B cell (primary cell): ENCODE measurements at regions not wholly inside any gene's neighbourhood (a gene's known extent, or its start where the extent isn't known, plus 50 kb on each side); places are given as distances from the start of the nearest gene placed in this dataset.

ENCODE experiments used
- EZH2 ChIP-seq: IDR thresholded peaks from 2 replicates; pipeline ENCODE4 v1.6.1; 2012; ENCODE audit warnings: borderline replicate concordance, low read depth, mild to moderate bottlenecking, moderate library complexity, low read length; ENCODE audit not compliant: insufficient read depth, poor library complexity, severe bottlenecking
- TF ChIP-seq, protein P1 (sequence below): fragments of 200-600 bp; IDR thresholded peaks from one replicate; pipeline ENCODE4 v1.8.0; 2022; ENCODE audit warnings: antibody characterized with exemption, mild to moderate bottlenecking

GRCh38 chr16:6177616-6178180 is 1080.1 kb upstream of the EEF2KMT start:
- no peak for TF ChIP-seq EZH2
- TF ChIP-seq, protein P1, sequence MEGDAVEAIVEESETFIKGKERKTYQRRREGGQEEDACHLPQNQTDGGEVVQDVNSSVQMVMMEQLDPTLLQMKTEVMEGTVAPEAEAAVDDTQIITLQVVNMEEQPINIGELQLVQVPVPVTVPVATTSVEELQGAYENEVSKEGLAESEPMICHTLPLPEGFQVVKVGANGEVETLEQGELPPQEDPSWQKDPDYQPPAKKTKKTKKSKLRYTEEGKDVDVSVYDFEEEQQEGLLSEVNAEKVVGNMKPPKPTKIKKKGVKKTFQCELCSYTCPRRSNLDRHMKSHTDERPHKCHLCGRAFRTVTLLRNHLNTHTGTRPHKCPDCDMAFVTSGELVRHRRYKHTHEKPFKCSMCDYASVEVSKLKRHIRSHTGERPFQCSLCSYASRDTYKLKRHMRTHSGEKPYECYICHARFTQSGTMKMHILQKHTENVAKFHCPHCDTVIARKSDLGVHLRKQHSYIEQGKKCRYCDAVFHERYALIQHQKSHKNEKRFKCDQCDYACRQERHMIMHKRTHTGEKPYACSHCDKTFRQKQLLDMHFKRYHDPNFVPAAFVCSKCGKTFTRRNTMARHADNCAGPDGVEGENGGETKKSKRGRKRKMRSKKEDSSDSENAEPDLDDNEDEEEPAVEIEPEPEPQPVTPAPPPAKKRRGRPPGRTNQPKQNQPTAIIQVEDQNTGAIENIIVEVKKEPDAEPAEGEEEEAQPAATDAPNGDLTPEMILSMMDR = no peak
